D721Med (cell line): ENCODE measurements at regions not wholly inside any gene's neighbourhood (a gene's known extent, or its start where the extent isn't known, plus 50 kb on each side); places are given as distances from the start of the nearest gene placed in this dataset.
"Not testable (repeated sequence)": the region's sequence is repeated elsewhere in the genome, so short reads cannot be mapped to it uniquely, and the experiment has no call there.

Experiments
- DNase-seq: peaks from one replicate; pipeline ENCODE4 v3.0.0; 2011; ENCODE audit warnings: low spot score; ENCODE audit not compliant: insufficient read length
- FAIRE-seq: peaks from 2 replicates; lab custom pipeline; 2011; peaks lifted over from hg19 to GRCh38; lab: Jason Lieb, UNC
- CTCF ChIP-seq: IDR thresholded peaks from 2 replicates; pipeline ENCODE4 v1.5.1; 2012; ENCODE audit warnings: mild to moderate bottlenecking, control low read depth; ENCODE audit not compliant: insufficient read depth; ENCODE audit errors: missing control alignments

GRCh38 chr5:105207066-105207465 lies 1644.5 kb upstream of the NUDT12 start:
- DNase-seq (no peak), FAIRE-seq (no peak)
- no peak for TF ChIP-seq CTCF

- TF ChIP-seq CTCF: no peak
- FAIRE-seq (no peak), DNase-seq (no peak)
Observed at GRCh38 chr5:105197531-105197930, 1634.9 kb upstream of the NUDT12 start.

GRCh38 chr5:105195765-105196164 lies 1633.2 kb upstream of the NUDT12 start:
- TF ChIP-seq CTCF: no peak
- FAIRE-seq: no peak

GRCh38 chr5:105172918-105173317 lies 1610.3 kb upstream of the NUDT12 start:
- no peak for FAIRE-seq
- no peak for TF ChIP-seq CTCF
- DNase-seq: no peak

More at GRCh38 chr5:105195765-105196164, 1633.2 kb upstream of the NUDT12 start:
- no peak for DNase-seq

GRCh38 chr5:105168806-105169205 lies 1606.2 kb upstream of the NUDT12 start:
- DNase-seq: no peak
- FAIRE-seq: no peak
- TF ChIP-seq CTCF: no peak

- no peak for DNase-seq
- no peak for FAIRE-seq
- no peak for TF ChIP-seq CTCF
Observed at GRCh38 chr5:105167092-105167491, 1604.5 kb upstream of the NUDT12 start.

GRCh38 chr5:105163547-105163946 lies 1601.0 kb upstream of the NUDT12 start:
- DNase-seq (no peak), FAIRE-seq (no peak)
- TF ChIP-seq CTCF: no peak

- not testable (repeated sequence) for DNase-seq, FAIRE-seq
Observed at GRCh38 chr5:105162557-105162956, 1600.0 kb upstream of the NUDT12 start.
